ENCODE measurements at regions not wholly inside any gene's neighbourhood (a gene's known extent, or its start where the extent isn't known, plus 50 kb on each side); places are given as distances from the start of the nearest gene placed in this dataset.

GRCh38 chr3:68664276-68664675 is 268.1 kb downstream of the TAFA4 start:
- TF ChIP-seq CTCF (IDR thresholded peaks at IDR 0.05) (no peak), NFE2L2 (conservative IDR thresholded peaks at IDR 0.05; ENCODE audit: low read length) (no peak), POLR2A (IDR thresholded peaks at IDR 0.05; ENCODE audit: low read length) (no peak), EP300 (IDR thresholded peaks at IDR 0.05) (no peak)

Measured in A549 (cell line).